HFF-Myc (cell line): ENCODE measurements at regions not wholly inside any gene's neighbourhood (a gene's known extent, or its start where the extent isn't known, plus 50 kb on each side); places are given as distances from the start of the nearest gene placed in this dataset.

Experiments
- DNase-seq: peaks from one replicate; pipeline ENCODE4 v3.0.0-alpha.2; 2011; ENCODE audit warnings: low read depth; ENCODE audit errors: extremely low read depth
- H3K4me3 ChIP-seq: replicated peaks from 2 replicates; pipeline ENCODE4 v1.5.1; 2011; ENCODE audit warnings: low read depth, mild to moderate bottlenecking, control low read depth, low read length
- TF ChIP-seq, protein P1 (sequence below): IDR thresholded peaks from 2 replicates; pipeline ENCODE4 v1.5.1; 2012; ENCODE audit warnings: mild to moderate bottlenecking, low read depth, low read length, control low read depth; ENCODE audit errors: missing control alignments

DNA sequence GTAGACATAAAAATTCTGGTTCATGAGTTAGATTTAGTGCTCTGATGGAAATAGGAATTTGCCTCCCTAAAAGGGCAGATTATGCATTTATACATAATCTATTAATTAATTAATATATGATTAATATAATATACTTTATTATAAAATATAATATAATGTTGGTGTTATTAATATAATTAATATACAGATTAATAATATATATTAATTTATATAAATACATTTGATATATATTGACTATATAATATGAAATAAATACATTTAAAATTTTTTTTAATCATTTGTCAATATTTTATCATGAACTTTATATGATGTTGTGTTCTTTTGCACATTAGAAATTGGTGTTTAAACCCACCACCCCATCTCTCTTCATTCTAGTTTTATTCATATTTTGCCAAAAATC, 652.1 kb upstream of the ZNF804A start:
- no peak for DNase-seq
- no peak overlapping the region for H3K4me3 ChIP-seq
- TF ChIP-seq, protein P1, sequence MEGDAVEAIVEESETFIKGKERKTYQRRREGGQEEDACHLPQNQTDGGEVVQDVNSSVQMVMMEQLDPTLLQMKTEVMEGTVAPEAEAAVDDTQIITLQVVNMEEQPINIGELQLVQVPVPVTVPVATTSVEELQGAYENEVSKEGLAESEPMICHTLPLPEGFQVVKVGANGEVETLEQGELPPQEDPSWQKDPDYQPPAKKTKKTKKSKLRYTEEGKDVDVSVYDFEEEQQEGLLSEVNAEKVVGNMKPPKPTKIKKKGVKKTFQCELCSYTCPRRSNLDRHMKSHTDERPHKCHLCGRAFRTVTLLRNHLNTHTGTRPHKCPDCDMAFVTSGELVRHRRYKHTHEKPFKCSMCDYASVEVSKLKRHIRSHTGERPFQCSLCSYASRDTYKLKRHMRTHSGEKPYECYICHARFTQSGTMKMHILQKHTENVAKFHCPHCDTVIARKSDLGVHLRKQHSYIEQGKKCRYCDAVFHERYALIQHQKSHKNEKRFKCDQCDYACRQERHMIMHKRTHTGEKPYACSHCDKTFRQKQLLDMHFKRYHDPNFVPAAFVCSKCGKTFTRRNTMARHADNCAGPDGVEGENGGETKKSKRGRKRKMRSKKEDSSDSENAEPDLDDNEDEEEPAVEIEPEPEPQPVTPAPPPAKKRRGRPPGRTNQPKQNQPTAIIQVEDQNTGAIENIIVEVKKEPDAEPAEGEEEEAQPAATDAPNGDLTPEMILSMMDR: no peak

DNA sequence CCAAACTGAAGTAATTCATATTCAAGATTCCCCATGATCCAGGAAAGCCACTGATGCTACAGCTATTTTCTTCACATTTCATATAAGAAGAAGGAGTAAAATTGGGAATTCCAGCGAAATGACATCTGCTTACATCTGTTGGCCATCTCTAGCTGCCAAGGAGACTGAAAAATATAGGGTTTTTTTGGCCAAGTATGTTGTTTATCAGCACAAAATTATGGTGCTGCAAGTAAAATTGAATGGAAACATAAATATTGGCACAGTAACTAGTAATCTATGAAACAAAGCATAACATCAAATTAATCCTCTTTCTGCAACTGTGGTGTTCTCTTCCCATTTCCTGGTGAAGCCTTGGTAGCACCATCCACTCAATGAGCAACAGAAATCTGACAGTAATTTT, 649.5 kb upstream of the ZNF804A start:
- no peak for DNase-seq
- H3K4me3 ChIP-seq: no peak overlapping the region

DNA sequence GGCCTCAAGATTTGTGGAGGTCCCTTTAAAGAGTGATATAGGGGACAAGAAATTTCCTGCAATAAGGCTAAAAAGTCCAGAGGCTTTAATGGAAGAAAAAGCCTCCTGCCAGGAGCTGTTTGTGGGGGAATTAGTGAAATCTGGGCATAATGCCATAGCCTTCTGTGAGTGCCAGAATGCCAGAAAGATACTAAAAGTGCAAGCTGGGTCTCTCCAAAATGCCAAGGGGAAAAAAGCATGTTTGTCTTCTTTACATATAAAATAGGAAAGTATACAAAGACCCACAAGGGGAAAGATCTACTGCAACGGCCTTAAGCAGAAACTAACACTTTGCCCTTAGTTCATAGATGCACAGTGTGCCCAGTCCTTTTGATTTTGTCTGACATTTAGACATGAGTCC, 647.7 kb upstream of the ZNF804A start:
- no peak for DNase-seq
- H3K4me3 ChIP-seq: no peak overlapping the region
- TF ChIP-seq, protein P1: no peak

More for the DNA sequence above, 649.5 kb upstream of the ZNF804A start:
- TF ChIP-seq, protein P1: no peak

DNA sequence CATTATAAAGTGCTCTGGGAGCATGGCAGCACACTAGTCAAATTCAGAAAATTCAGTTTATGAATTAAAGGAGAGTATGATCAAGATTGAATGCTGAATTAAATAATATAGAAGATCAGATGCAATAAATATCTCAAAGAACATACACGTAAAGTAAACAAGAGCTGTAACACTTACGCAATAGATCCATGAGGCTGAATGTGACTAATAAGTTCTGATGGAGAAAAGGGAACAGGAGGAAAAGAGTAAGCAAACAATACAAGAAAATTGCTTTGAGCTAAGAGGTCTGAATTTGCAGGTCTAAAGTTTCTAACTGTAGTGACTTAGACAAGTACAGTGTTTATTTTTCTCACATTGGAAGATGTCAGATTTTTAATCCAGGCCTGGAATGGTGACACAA, 646.7 kb upstream of the ZNF804A start:
- DNase-seq: no peak
- TF ChIP-seq, protein P1: no peak
- H3K4me3 ChIP-seq: no peak overlapping the region

DNA sequence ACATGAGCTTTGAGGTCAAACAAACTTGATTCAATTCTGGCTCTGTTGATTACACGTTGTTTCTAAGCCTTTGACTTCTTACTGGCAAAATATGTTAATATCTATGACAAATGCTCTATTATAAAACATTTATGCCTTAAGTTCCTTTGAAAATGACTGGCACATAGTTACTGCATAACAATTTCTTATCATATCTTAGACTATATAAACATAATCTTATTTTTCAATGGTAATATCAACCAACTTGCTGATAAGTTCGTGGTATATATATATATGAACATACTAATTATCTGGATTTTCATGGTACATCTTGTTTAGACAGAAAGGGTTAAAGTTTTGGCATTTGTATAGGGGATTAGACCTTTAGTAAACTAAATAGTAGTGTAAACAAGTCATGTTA, 645.6 kb upstream of the ZNF804A start:
- no peak overlapping the region for H3K4me3 ChIP-seq
- TF ChIP-seq, protein P1: no peak
- no peak for DNase-seq

DNA sequence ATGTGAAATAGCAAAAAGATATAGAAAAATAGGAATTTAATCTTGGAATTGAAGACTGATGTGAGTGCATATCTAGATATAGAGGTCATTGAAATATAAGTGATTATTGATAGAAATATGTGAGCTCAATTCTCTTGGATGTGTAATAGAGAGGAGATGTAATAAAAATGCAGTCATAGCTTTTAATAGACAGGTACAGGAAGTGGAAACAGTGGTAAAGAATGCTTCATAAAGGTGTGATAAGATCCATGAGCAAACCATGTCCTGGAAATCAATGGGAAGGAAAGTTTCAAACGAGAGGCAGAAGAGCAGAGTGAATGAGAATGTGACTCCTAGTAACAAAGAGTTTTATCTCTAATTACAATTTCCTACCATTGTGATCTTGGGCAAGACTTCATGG, 634.7 kb upstream of the ZNF804A start:
- TF ChIP-seq, protein P1: no peak
- DNase-seq: no peak
- no peak overlapping the region for H3K4me3 ChIP-seq

DNA sequence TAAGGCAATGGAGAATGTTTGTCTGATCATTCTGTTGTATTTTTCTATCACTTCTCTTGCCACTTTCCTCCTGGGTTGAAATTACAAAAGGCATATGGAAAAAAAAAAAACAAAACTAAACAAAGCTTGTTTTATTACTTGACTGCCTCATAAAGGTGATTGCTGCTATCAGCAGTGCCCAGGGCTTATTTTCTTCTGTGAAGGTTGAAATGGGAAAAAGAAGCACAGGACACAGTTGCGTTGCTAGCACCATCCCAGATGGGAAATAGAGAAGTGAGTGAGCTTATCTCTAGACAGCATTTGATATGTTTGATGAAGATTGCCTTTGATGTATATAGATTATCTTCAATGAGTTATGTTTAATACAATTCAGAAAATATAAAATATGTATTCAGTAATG, 633.8 kb upstream of the ZNF804A start:
- no peak for DNase-seq
- TF ChIP-seq, protein P1: no peak
- no peak overlapping the region for H3K4me3 ChIP-seq
